Fibroblast of mammary gland (primary cell): ENCODE measurements at regions not wholly inside any gene's neighbourhood (a gene's known extent, or its start where the extent isn't known, plus 50 kb on each side); places are given as distances from the start of the nearest gene placed in this dataset.
"Not testable (repeated sequence)": the region's sequence is repeated elsewhere in the genome, so short reads cannot be mapped to it uniquely, and the experiment has no call there.

Experiments
- DNase-seq: peaks from one replicate; pipeline ENCODE4 v3.0.0-alpha.2; 2010; ENCODE audit warnings: low read depth
- H3K4me3 ChIP-seq: 2 replicates; pipeline ENCODE4 v1.5.1; 2011; ENCODE audit warnings: low read depth, mild to moderate bottlenecking, low read length, moderate library complexity; ENCODE audit not compliant: control insufficient read depth
- CTCF ChIP-seq: conservative IDR thresholded peaks from 2 replicates; pipeline ENCODE4 v1.5.1; 2011; ENCODE audit warnings: low read depth, low read length, inconsistent platforms; ENCODE audit not compliant: control insufficient read depth, insufficient read depth

- H3K4me3 ChIP-seq = no peak overlapping the region
- no peak for TF ChIP-seq CTCF
- DNase-seq = no peak
Measured at GRCh38 chr14:105709281-105710118, 183.1 kb downstream of the TMEM121 start.

- no peak for DNase-seq
- no peak for TF ChIP-seq CTCF
- H3K4me3 ChIP-seq = no peak overlapping the region
Measured at GRCh38 chr14:105710119-105711043, 184.0 kb downstream of the TMEM121 start.

- no peak for DNase-seq
- H3K4me3 ChIP-seq = no peak overlapping the region
- no peak for TF ChIP-seq CTCF
Measured at GRCh38 chr14:105711044-105711620, 184.7 kb downstream of the TMEM121 start.

GRCh38 chr14:105711841-105712460 lies 185.6 kb downstream of the TMEM121 start:
- no peak for DNase-seq
- TF ChIP-seq CTCF = no peak
- H3K4me3 ChIP-seq = no peak overlapping the region

- H3K4me3 ChIP-seq, DNase-seq: not testable (repeated sequence)
Measured at GRCh38 chr14:105712670-105713069, 186.3 kb downstream of the TMEM121 start.

- DNase-seq, H3K4me3 ChIP-seq: not testable (repeated sequence)
Measured at GRCh38 chr14:105713160-105713559, 186.8 kb downstream of the TMEM121 start.

GRCh38 chr14:105713836-105714235 lies 187.5 kb downstream of the TMEM121 start:
- DNase-seq, H3K4me3 ChIP-seq: not testable (repeated sequence)

- not testable (repeated sequence) for H3K4me3 ChIP-seq, DNase-seq
Measured at GRCh38 chr14:105718787-105719186, 192.4 kb downstream of the TMEM121 start.

GRCh38 chr14:105720106-105720505 lies 193.7 kb downstream of the TMEM121 start:
- not testable (repeated sequence) for DNase-seq, H3K4me3 ChIP-seq

- not testable (repeated sequence) for H3K4me3 ChIP-seq, DNase-seq
Measured at GRCh38 chr14:105720852-105721601, 194.6 kb downstream of the TMEM121 start.

GRCh38 chr14:105721602-105721970 lies 195.2 kb downstream of the TMEM121 start:
- DNase-seq, H3K4me3 ChIP-seq: not testable (repeated sequence)

- H3K4me3 ChIP-seq, DNase-seq: not testable (repeated sequence)
Measured at GRCh38 chr14:105721996-105722709, 195.8 kb downstream of the TMEM121 start.
